Epithelial cell of prostate (primary cell): ENCODE measurements at regions not wholly inside any gene's neighbourhood (a gene's known extent, or its start where the extent isn't known, plus 50 kb on each side); places are given as distances from the start of the nearest gene placed in this dataset.
"Not testable (repeated sequence)": the region's sequence is repeated elsewhere in the genome, so short reads cannot be mapped to it uniquely, and the experiment has no call there.

ENCODE experiments used
- DNase-seq: peaks from one replicate; pipeline ENCODE4 v3.0.0-alpha.2; 2011; ENCODE audit warnings: low read depth, low spot score
- H3K27ac ChIP-seq: fragments of 450-650 bp; 2 replicates; pipeline ENCODE4 v1.5.1; 2017; ENCODE audit warnings: mild to moderate bottlenecking

DNA sequence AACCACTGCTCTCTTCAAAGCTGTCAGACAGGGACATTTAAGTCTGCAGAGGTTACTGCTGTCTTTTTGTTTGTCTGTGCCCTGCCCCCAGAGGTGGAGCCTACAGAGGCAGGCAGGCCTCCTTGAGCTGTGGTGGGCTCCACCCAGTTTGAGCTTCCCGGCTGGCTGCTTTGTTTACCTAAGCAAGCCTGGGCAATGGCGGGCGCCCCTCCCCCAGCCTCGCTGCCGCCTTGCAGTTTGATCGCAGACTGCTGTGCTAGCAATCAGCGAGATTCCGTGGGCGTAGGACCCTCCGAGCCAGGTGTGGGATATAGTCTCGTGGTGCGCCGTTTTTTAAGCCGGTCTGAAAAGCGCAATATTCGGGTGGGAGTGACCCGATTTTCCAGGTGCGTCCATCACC is 586.9 kb downstream of the HTR1B start:
- DNase-seq = not testable (repeated sequence)
- peak overlapping the region; percentile 23 for H3K27ac ChIP-seq

DNA sequence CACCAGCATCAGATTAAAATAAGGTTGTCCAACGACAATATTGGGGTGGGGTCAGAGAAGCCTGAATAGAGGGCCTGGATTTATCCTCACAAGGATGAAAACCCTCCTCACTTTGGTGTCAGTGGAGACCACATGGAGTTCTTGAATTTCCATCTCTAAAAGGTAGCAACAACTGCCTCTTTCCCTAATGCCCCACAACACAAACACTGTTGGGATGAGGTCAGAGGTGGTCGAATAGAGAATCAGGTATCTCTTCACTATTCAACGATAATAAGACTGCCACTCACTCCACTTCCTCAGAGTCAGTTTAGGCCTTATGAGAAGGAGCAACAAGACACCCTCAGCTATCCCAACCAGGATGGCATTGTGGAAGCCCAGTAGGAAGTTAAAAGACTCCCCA is 596.1 kb downstream of the HTR1B start:
- no peak for DNase-seq
- no peak overlapping the region for H3K27ac ChIP-seq

DNA sequence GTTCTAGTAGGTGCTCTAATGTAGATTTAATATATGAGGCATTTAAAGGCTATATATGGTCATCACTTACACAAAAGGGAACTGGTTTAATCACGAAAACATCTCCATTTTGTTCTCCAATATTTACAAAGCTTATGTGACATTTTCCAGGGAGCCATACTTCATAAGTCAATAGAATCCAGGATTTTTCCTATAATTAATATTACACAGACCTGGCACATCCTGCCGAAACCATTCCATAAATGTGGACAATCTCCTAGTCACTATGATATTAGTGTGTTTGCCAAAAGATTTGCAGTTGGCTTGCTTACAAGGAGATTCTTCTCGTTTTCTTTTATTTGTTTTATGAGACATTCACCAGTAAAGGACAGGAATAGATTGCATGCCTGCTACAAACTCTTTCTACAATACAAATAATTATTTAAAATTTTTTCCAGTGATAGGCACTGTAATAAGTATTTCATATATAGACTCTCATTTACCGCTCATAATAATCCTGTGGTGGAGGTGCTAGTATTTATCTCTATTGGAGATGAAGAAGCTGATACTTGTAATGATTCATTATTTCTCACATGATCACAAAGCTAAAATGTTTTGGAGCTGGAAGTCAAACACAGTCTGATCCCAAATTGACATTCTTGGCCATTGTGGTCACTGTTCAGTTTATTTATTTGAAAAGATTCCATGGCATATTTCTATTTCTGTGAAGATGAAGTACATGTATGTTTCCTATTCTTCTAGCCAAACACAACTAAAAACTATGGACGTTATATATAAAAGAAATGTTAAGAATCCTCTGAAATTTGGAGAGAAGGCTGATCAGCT is 597.0 kb downstream of the HTR1B start:
- no peak overlapping the region for H3K27ac ChIP-seq

DNA sequence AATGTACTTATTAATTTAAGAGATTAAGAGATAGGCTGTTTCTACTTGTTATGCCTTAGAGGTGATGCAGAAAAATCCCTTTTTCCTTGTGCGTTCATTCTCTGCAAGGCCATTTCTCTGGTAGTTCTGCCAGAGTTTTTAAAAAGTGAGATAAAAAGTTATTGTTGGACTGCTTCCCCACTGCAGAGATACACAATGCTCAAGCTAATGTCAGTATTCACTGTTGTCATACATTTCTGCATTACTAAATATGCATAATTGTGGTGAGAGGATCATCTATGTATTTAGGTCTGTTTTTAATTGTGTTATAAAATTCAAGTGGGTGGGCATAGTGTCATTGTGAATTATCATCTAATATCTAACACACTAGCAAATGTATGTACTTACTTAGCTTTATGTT is 600.4 kb downstream of the HTR1B start:
- H3K27ac ChIP-seq = no peak overlapping the region
- no peak for DNase-seq

More for the DNA sequence above, 597.0 kb downstream of the HTR1B start:
- no peak for DNase-seq

DNA sequence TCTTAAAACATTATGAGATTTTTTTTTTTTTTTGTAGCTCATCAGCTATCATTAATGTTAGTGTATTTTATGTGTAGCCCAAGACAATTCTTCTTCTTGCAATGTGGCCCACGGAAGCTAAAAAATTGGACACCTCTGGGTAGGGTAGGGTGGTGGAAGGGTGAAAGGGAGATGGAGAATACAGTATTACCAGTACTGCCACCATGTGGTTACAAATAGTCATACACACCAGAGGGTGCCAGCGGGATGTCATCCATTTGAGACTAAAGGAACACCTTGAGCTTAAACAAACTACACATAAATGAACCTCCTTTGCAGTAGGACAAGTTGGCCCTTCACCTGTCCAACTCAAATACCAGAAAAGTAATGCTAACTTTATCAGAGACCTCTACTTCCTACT is 601.9 kb downstream of the HTR1B start:
- DNase-seq = no peak
- H3K27ac ChIP-seq = no peak overlapping the region

DNA sequence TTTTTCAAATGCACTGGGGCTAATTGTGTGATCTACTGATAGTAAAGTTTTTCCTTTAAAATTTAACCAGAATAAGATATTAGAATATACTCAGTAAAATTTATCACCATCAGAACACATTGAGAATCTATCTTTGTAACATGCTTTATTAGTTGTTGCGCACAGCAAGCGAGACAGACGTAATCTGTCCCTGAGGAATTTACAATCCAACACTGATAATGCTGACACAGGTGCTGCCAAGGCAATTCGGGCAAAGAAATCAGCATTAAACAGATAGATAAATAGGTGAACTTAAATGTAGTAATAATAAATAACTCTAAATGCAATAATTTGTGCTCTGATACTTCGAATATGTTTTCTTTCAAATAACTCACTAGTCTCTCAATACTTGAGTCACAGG is 607.2 kb downstream of the HTR1B start:
- no peak for DNase-seq
- H3K27ac ChIP-seq = no peak overlapping the region

DNA sequence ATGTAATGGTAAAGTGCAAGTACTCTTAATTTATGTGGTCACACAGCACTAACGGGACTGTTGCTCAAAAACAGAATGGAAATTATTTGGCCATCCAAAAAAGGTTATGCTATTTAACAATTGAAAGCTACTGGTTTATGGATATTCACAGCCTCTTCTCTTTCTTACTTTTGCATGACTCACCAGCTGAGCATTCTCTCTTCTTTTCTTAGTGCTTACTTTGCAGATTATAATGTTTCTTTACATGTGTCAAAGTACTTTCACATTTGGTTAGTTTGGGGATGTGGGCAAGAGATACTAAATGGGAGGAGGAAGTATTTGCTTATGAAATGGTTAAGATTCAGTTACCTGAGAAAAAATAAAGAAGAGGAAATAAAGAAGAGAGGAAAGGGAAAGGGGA is 610.5 kb downstream of the HTR1B start:
- no peak for DNase-seq

DNA sequence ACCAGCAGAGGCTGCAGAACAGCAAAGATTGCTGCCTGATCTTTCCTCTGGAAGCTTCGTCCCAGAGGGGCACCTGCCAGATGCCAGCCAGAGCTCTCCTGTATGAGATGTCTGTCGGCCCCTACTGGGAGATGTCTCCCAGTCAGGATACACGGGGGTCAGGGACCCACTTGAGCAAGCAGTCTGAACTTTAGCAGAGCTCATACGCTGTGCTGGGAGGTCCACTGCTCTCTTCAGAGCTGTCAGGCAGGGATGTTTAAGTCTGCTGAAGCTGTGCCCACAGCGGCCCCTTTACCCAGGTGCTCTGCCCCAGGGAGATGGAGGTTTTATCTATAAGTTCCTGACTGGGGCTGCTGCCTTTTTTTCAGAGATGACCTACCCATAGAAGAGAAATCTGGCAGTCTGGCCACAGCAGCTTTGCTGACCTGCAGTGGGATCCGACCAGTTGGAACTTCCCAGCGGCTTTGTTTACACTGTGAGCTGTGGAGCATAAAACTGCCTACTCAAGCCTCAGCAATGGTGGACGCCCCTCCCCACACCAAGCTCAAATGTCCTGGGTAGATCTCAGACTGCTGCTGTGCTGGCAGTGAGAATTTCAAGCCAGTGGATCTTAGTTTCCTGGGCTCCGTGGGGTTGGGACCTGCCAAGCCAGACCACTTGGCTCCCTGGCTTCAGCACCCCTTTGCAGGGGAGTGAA is 613.9 kb downstream of the HTR1B start:
- H3K27ac ChIP-seq, DNase-seq: not testable (repeated sequence)

More for the DNA sequence above, 610.5 kb downstream of the HTR1B start:
- H3K27ac ChIP-seq = no peak overlapping the region

DNA sequence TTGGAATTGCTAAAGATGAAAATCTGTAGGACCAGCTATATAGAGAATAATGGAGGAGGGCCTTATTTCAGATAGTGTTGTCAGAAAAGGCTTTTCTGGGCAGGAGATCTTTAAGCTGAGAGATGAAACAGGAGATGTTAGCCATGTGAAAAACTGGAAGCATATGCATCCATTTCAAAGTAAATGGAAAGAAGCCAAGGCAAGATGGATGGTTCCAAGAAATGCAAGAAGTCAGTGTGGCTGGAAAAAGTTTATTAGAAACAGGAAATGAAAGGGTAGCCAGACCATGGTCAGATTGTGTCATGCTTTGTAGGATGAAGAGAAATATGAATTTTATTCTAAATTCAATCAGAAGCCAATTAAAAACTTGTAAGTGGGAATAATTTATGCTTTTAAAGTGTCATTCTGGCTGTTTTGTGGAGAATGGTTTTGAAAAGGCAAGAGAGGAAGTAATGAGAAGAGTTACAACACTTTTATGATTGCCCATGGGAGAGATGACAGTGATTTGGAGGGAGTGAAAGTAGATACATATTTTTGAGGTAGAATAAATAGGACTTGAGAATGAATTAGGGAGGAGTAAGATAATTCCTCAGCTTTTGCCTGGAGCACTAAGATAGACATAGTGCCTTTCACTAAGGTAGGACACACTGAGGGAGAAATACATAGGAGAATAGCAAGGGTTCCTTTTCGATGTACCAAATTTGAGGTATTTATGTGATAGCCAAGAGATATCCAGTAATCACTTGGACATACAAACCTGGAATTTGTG is 620.1 kb downstream of the HTR1B start:
- H3K27ac ChIP-seq = no peak overlapping the region
- DNase-seq = no peak

DNA sequence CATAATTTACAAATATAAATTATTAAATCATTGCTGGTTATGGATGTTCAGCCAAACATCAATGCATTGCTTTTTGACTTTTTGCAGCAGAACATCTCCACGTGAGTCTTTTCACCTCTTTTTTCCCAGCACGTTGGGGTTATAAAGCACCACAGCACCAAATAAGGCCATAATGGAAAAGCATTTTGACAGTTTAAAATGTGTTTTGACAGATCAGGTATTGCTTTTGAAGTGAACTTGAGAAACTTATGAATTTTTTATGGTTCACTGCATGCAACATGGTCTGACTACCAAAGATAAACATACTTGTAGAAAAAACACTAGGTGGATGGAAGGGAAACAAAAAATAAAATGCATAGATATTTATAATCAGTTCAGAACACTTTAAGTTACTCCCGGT is 622.4 kb downstream of the HTR1B start:
- no peak for DNase-seq
- H3K27ac ChIP-seq = no peak overlapping the region

DNA sequence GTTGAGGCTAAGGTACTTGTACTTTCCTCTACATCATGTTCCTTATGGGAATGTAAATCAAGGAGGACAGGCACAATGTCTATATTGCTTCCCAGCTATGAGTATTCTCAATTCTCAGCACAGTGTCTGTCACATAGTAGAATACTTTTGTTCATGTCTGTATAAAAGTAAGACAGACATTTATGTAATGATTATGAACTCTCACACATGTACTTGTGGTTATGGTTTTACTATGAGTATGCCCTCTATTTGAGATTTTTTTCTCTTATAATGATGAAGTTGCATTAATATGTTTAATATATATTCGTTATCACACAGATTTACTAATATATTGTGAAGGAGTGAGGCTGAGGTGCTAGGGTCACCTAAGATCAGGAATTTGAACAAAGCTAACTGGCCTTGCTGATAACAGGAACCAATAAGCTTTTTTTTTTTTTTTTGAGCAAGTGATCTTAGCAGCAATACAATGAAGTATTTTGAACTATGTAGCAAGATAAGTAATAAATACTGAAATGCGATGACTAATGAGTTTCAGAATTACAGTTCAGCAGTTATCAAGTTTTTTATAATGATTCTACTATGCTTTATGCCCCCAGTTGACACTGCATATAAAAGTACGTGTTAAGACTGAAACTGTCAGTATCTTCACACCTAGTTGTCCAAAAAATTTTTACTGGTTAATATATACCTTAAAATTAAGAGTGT is 623.1 kb downstream of the HTR1B start:
- DNase-seq = no peak
- no peak overlapping the region for H3K27ac ChIP-seq

DNA sequence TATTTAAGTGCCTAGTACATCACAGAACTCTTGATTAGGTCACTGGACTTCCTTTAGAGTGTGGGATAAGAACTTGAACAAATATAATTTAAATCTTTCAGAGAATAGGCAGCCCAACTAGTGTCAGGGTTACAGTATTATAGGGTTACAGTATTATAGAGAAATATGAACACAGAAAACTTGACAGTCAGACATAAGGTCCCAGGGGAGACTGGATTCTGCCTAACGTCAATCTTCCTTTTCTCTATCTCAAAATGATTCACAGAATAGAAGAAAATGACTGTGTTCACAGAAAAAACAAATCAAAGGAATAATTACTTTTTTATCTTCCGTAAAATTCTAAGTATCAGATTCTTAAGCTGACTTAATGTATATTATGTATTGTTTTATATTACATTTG is 623.8 kb downstream of the HTR1B start:
- no peak overlapping the region for H3K27ac ChIP-seq
- no peak for DNase-seq

DNA sequence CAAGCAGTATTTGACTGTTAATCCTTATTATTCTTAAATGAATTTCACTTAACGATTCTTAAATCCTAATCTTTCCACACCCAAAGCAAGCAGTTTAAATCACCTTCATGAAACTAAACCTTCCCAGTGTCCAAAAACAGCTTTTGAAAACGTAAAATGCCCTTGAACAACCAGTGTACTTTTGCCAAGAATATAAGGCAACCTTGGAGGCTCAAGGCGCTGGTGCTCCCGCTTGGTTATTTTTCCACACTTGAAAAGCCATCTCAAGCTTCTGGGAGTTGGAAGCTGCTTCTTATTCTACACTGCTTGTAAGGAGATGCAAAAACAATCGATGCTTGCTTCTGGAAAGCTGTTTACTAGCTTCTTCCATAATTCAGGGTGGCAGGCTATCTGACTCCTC is 625.7 kb downstream of the HTR1B start:
- no peak overlapping the region for H3K27ac ChIP-seq
- DNase-seq = no peak

DNA sequence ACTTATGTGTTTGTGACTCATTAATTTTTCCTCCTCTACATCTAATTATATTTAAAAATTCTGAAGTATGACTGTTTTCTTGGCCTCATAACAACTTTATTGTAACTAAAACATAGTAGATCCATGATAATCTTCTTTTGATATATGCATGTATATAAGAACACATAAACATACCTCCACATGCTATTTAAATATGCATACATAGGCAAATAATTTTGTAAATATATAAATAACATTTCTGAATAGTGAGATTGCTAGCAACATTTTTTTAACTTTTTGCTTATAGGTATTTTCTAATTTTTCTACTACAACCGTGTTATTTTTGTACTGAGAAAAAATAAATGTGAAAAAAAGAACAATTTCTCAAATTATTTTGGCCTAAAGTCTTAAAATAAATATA is 627.6 kb downstream of the HTR1B start:
- no peak overlapping the region for H3K27ac ChIP-seq
- no peak for DNase-seq

DNA sequence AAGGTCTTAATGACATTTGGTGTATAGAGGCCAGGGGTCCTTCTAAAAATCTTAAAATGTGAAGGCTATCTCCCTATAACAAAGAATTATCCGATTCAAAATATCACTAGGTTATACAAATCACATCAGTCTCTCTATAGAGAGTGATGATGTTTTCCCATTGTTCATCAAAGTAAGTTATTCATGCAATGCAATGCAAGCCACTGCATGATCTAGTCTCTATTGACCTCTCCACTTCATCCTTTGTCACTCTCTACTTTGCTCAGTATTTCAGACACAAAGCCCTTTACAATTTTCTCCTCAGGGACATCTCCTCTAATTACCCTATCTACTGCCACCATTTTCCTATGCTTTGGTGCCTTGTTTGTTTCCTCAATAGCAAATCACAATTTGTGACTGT is 628.0 kb downstream of the HTR1B start:
- no peak for DNase-seq

DNA sequence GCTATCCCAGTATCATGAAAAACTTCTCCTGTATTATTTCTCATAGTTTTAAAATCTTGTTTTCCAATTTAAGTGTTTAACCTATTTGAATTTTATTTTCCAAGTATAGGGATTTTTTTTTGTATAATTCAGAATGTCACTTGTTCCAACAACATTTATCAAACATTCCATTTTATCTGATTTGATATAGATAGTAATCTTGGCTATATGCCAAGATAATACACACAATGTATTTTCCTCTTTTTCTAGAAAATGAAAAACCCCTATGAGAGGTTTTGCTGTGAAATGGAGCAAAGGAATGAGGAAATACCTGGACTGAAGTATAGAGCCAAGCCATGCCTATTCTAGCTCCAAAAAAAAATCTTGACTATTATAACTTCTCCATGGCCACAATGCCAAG is 628.9 kb downstream of the HTR1B start:
- DNase-seq = no peak
- no peak overlapping the region for H3K27ac ChIP-seq

More for the DNA sequence above, 628.0 kb downstream of the HTR1B start:
- H3K27ac ChIP-seq = no peak overlapping the region

DNA sequence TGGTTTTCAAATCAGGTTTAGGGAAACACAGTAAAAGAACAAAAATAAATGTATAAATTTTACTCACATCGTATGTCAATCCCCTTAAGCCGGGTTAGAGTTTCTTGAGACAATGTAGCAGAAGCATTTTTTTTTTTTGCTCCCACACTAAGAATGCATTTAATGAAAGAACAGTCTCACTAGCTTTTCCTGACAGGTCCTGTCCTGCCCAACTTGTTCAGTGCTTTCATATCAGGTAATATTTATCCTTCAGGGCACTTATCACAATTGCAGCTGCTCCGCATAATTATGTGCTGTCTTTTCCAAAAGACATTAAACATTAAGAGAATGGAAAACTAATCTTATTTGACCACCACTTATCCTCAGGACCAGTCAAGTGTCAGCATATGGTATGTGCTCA is 632.0 kb downstream of the HTR1B start:
- DNase-seq = no peak
- no peak overlapping the region for H3K27ac ChIP-seq

DNA sequence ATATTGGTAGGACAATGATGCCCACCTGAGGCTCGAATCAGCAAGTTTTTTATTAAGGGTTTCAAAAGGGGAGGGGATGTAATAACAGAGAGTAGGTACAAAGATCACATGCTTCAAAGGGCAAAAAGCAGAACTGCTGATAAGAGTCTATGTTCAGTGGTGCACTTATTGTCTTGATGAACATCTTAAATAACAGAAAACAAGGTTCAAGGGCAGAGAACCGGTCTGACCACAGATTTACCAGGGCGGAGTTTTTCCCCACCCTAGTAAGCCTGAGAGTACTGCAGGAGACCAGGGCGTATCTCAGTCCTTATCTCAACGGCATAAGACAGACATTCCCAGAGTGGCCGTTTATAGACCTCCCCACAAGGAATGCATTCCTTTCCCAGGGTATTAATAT is 639.7 kb downstream of the HTR1B start:
- H3K27ac ChIP-seq, DNase-seq: not testable (repeated sequence)

DNA sequence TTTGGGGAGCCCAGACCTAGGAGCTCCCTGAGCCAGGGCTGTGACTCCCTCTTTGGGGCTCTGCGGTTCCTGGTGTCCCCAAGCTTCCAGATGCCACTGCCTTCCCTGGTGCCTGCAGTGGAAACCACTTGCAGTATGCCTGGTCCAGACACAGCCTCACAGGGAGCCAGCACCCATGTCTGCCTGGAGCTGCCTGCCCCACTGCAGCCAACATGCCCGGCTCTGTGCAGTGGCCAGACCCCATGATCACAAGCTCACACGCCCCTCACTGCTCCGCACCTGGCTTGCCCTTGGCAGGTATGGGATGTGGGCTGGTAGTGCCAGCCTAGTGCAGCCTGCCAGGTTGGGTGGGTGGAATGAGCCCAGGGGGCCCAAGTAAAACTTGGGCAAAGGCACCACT is 644.8 kb downstream of the HTR1B start:
- no peak for DNase-seq
- H3K27ac ChIP-seq = no peak overlapping the region

DNA sequence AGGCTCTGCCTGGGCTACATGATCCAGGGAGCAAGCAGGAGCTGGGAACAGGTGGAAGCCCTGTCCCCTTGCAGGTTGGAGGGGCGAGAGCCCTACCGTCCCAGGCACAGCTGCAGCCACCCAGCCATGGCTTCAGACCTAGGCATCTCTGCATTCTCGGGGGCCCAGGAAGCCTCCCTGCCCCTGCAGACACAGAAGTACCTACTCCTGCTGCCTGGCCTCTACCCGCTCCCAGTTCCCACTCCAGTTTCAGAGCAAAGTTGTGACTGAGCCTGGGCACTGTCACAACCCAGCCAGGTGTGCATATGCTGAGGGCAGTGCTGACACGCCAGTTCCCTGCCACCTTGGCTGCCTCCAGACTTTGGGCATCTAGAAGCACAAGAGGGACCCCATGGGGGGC is 645.9 kb downstream of the HTR1B start:
- DNase-seq = no peak
- no peak overlapping the region for H3K27ac ChIP-seq
